ENCODE measurements at regions not wholly inside any gene's neighbourhood (a gene's known extent, or its start where the extent isn't known, plus 50 kb on each side); places are given as distances from the start of the nearest gene placed in this dataset.

DNA sequence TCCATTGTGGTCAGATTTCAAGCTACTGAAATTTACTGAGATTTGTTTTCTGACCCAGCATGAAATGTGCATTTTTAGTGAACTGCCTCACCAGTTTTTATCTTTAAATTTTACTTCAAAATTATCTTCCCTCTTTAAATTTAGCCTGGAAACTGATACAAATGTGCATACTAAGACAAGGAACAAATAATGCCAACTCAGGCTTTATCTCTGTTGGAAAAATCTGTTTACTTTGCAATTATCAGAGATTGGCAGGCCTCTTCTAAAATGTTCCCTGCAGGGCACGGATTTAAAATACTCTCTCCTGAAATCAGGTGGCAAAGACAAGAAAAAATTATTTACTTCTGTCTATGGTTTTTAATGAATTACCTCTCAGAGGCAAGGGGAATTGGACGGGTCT is 151.0 kb upstream of the PTCH1 start:
- TF ChIP-seq, protein P1, sequence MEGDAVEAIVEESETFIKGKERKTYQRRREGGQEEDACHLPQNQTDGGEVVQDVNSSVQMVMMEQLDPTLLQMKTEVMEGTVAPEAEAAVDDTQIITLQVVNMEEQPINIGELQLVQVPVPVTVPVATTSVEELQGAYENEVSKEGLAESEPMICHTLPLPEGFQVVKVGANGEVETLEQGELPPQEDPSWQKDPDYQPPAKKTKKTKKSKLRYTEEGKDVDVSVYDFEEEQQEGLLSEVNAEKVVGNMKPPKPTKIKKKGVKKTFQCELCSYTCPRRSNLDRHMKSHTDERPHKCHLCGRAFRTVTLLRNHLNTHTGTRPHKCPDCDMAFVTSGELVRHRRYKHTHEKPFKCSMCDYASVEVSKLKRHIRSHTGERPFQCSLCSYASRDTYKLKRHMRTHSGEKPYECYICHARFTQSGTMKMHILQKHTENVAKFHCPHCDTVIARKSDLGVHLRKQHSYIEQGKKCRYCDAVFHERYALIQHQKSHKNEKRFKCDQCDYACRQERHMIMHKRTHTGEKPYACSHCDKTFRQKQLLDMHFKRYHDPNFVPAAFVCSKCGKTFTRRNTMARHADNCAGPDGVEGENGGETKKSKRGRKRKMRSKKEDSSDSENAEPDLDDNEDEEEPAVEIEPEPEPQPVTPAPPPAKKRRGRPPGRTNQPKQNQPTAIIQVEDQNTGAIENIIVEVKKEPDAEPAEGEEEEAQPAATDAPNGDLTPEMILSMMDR (IDR thresholded peaks at IDR 0.05; ENCODE audit: low read length): no peak
- TF ChIP-seq EZH2phosphoT487 (IDR thresholded peaks at IDR 0.05; ENCODE audit: low read length) (no peak), EZH2 (optimal IDR thresholded peaks at IDR 0.05; ENCODE audit: low read depth, low read length) (no peak)
- DNase-seq: no peak
- Histone ChIP-seq H3K79me2 (ENCODE audit: low read length) (no peaks in the 10 kb centered on the region), H3K27me3 (replicated peaks; ENCODE audit: insufficient read depth, low read length) (no peaks in the 10 kb centered on the region), H2AFZ (ENCODE audit: low read length) (no peak overlapping the region), H3K4me1 (ENCODE audit: low read length) (no peaks in the 10 kb centered on the region), H3F3A (ENCODE audit: insufficient read depth, low read length) (no peaks in the 10 kb centered on the region), H3K4me2 (ENCODE audit: low read depth, low read length) (no peak overlapping the region), H3K4me3 (ENCODE audit: low read length) (no peak overlapping the region), H3K9me3 (replicated peaks; ENCODE audit: insufficient read depth, low read length) (no peaks in the 10 kb centered on the region), H3K9me2 (replicated peaks; ENCODE audit: insufficient read depth, low read length) (no peaks in the 10 kb centered on the region), H3K27ac (ENCODE audit: low read length) (no peak overlapping the region), H3K36me3 (replicated peaks; ENCODE audit: insufficient read depth, low read length) (no peaks in the 10 kb centered on the region), H4K20me1 (ENCODE audit: insufficient read depth, low read length) (no peaks in the 10 kb centered on the region), H3K9ac (ENCODE audit: low read length) (no peak overlapping the region)

DNA sequence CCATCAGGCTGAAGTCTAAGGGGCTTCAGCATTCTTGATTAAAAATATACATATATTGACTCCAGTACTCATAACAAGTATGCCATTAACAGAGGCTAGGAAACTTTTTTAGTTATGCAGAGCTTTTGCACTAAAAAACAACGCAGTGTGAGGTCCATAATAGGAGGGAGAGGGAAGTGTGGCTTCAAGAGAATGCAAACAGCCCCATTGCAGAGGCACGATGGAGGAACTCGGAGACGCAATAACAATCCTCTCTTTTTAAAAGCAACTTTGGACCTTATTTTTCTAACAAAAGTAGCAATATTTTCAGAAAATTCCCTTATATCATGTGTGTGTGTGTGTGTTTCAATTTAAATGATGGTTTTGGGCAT is 150.0 kb upstream of the PTCH1 start:
- H2AFZ ChIP-seq (ENCODE audit: low read length): no peak overlapping the region
- no peak overlapping the region for H3K4me3 ChIP-seq (ENCODE audit: low read length)
- H3F3A ChIP-seq (ENCODE audit: insufficient read depth, low read length): no peaks in the 10 kb centered on the region
- H3K79me2 ChIP-seq (ENCODE audit: low read length): no peaks in the 10 kb centered on the region
- no peaks in the 10 kb centered on the region for H3K27me3 ChIP-seq (replicated peaks; ENCODE audit: insufficient read depth, low read length)
- H3K4me1 ChIP-seq (ENCODE audit: low read length): no peaks in the 10 kb centered on the region
- no peak overlapping the region for H3K4me2 ChIP-seq (ENCODE audit: low read depth, low read length)
- TF ChIP-seq EZH2phosphoT487 (IDR thresholded peaks at IDR 0.05; ENCODE audit: low read length): no peak
- TF ChIP-seq, protein P1 (IDR thresholded peaks at IDR 0.05; ENCODE audit: low read length): no peak
- TF ChIP-seq EZH2 (optimal IDR thresholded peaks at IDR 0.05; ENCODE audit: low read depth, low read length): no peak
- no peaks in the 10 kb centered on the region for H3K36me3 ChIP-seq (replicated peaks; ENCODE audit: insufficient read depth, low read length)
- H3K27ac ChIP-seq (ENCODE audit: low read length): no peak overlapping the region
- H3K9ac ChIP-seq (ENCODE audit: low read length): no peak overlapping the region
- no peaks in the 10 kb centered on the region for H4K20me1 ChIP-seq (ENCODE audit: insufficient read depth, low read length)
- no peaks in the 10 kb centered on the region for H3K9me3 ChIP-seq (replicated peaks; ENCODE audit: insufficient read depth, low read length)
- no peak for DNase-seq
- no peaks in the 10 kb centered on the region for H3K9me2 ChIP-seq (replicated peaks; ENCODE audit: insufficient read depth, low read length)

DNA sequence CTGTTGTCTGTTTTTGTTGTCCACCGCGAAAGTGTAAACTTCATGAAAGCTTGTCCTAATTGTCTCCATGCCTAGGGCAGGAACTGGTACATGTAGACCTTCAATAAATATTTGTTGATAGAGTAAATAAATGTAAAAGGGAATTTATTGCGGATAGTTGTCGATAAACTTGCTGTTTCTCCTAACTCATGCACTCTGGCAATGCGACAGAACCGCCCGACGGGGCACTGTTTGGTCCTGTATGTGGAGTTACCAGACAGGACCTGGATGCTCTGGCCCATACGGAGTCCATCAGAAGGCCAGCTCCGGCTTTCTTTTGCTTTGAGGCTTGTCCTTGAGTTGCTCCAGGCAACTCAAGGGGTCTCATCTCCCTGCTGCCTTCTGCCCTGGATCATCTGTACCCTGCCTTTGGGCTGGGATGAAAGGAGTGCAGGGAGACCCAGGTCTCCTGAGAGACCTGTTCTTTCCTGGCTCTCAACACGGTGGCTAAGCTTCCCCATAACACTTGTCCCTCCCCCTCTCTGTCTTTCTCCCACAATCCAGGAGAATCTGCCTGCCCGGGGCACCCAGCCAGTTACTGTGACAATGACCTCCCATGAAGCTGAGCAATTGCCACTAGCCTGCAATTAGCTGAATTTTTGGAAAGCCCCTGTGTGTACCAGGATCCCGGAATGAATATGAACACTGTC is 149.5 kb upstream of the PTCH1 start:
- Histone ChIP-seq H2AFZ (ENCODE audit: low read length) (no peak overlapping the region), H3K9ac (ENCODE audit: low read length) (no peak overlapping the region), H4K20me1 (ENCODE audit: insufficient read depth, low read length) (no peaks in the 10 kb centered on the region), H3K79me2 (ENCODE audit: low read length) (no peaks in the 10 kb centered on the region), H3K36me3 (replicated peaks; ENCODE audit: insufficient read depth, low read length) (no peaks in the 10 kb centered on the region), H3K4me1 (ENCODE audit: low read length) (no peaks in the 10 kb centered on the region), H3K4me2 (ENCODE audit: low read depth, low read length) (no peak overlapping the region), H3K4me3 (ENCODE audit: low read length) (no peak overlapping the region), H3K9me3 (replicated peaks; ENCODE audit: insufficient read depth, low read length) (no peaks in the 10 kb centered on the region), H3F3A (ENCODE audit: insufficient read depth, low read length) (no peaks in the 10 kb centered on the region), H3K27me3 (replicated peaks; ENCODE audit: insufficient read depth, low read length) (no peaks in the 10 kb centered on the region), H3K9me2 (replicated peaks; ENCODE audit: insufficient read depth, low read length) (no peaks in the 10 kb centered on the region), H3K27ac (ENCODE audit: low read length) (no peak overlapping the region)
- no peak for DNase-seq
- TF ChIP-seq EZH2phosphoT487 (IDR thresholded peaks at IDR 0.05; ENCODE audit: low read length) (no peak), EZH2 (optimal IDR thresholded peaks at IDR 0.05; ENCODE audit: low read depth, low read length) (no peak)
- TF ChIP-seq, protein P1 (IDR thresholded peaks at IDR 0.05; ENCODE audit: low read length): no peak

All from MM.1S (cell line).